GM21360 (cell line): ENCODE measurements at regions not wholly inside any gene's neighbourhood (a gene's known extent, or its start where the extent isn't known, plus 50 kb on each side); places are given as distances from the start of the nearest gene placed in this dataset.

Experiments used
- ATAC-seq: cut with Tn5 transposase; IDR thresholded peaks from one replicate; pipeline ENCODE4 v1.9.1; 2021; ENCODE audit warnings: mild to moderate bottlenecking, moderate library complexity; ENCODE audit not compliant: unreplicated experiment

- ATAC-seq = no peak
Observed at GRCh38 chr2:187274146-187274545, 173.9 kb downstream of the CALCRL start.

GRCh38 chr2:187272255-187272654 lies 175.8 kb downstream of the CALCRL start:
- ATAC-seq = no peak

- no peak for ATAC-seq
Observed at GRCh38 chr2:187271825-187272224, 176.2 kb downstream of the CALCRL start.

- ATAC-seq = no peak
Observed at GRCh38 chr2:187266645-187267044, 181.4 kb downstream of the CALCRL start.

- ATAC-seq = no peak
Observed at GRCh38 chr2:187266147-187266546, 181.9 kb downstream of the CALCRL start.

GRCh38 chr2:187264612-187265011 lies 183.4 kb downstream of the CALCRL start:
- no peak for ATAC-seq

- ATAC-seq = no peak
Observed at GRCh38 chr2:187263675-187264560, 184.1 kb downstream of the CALCRL start.

GRCh38 chr2:187261705-187262104 lies 186.3 kb downstream of the CALCRL start:
- ATAC-seq = no peak

- ATAC-seq = no peak
Observed at GRCh38 chr2:187252063-187252462, 196.0 kb downstream of the CALCRL start.

- no peak for ATAC-seq
Observed at GRCh38 chr2:187250137-187250536, 197.9 kb downstream of the CALCRL start.

- ATAC-seq = no peak
Observed at GRCh38 chr2:187233811-187234210, 214.2 kb downstream of the CALCRL start.

- no peak for ATAC-seq
Observed at GRCh38 chr2:187232749-187233148, 215.3 kb downstream of the CALCRL start.

GRCh38 chr2:187230088-187230487 lies 218.0 kb downstream of the CALCRL start:
- no peak for ATAC-seq

- no peak for ATAC-seq
Observed at GRCh38 chr2:187228986-187229385, 219.1 kb downstream of the CALCRL start.

- no peak for ATAC-seq
Observed at GRCh38 chr2:187224989-187225388, 223.1 kb downstream of the CALCRL start.

- no peak for ATAC-seq
Observed at GRCh38 chr2:187220071-187220470, 228.0 kb downstream of the CALCRL start.

GRCh38 chr2:187215532-187216240 lies 232.4 kb downstream of the CALCRL start:
- no peak for ATAC-seq

GRCh38 chr2:187214306-187214705 lies 233.7 kb downstream of the CALCRL start:
- ATAC-seq = no peak

GRCh38 chr2:187213798-187214197 lies 234.3 kb downstream of the CALCRL start:
- no peak for ATAC-seq

- ATAC-seq = no peak
Observed at GRCh38 chr2:187210726-187211125, 237.3 kb downstream of the CALCRL start.

- no peak for ATAC-seq
Observed at GRCh38 chr2:187208199-187208785, 239.8 kb downstream of the CALCRL start.

- ATAC-seq = no peak
Observed at GRCh38 chr2:187207126-187207525, 240.9 kb downstream of the CALCRL start.
